Fibroblast of lung (primary cell): ENCODE measurements at regions not wholly inside any gene's neighbourhood (a gene's known extent, or its start where the extent isn't known, plus 50 kb on each side); places are given as distances from the start of the nearest gene placed in this dataset.

ENCODE experiments used
- DNase-seq, 2 donors: peaks; one replicate each; pipeline versions ENCODE4 v3.0.0 to v3.0.0-alpha.2; 2010; ENCODE audit warnings: low read depth in 2 of 2
- H2AFZ ChIP-seq: 2 replicates; pipeline ENCODE4 v1.5.1; 2012; ENCODE audit warnings: low read length, control low read depth, inconsistent platforms
- H3K27ac ChIP-seq: 2 replicates; pipeline ENCODE4 v1.5.1; 2011; ENCODE audit warnings: low read length, control low read depth; ENCODE audit not compliant: insufficient read depth
- H3K27me3 ChIP-seq: 2 replicates; pipeline ENCODE4 v1.5.1; 2011; ENCODE audit warnings: mild to moderate bottlenecking, low read length; ENCODE audit not compliant: control insufficient read depth, insufficient read depth
- H3K36me3 ChIP-seq: 2 replicates; pipeline ENCODE4 v1.5.1; 2011; ENCODE audit warnings: low read length; ENCODE audit not compliant: control insufficient read depth, insufficient read depth
- H3K4me1 ChIP-seq: 2 replicates; pipeline ENCODE4 v1.5.1; 2011; ENCODE audit warnings: low read length; ENCODE audit not compliant: control insufficient read depth, insufficient read depth; ENCODE audit errors: extremely low read depth
- H3K4me2 ChIP-seq: 2 replicates; pipeline ENCODE4 v1.5.1; 2011; ENCODE audit warnings: low read length, control low read depth; ENCODE audit not compliant: insufficient read depth; ENCODE audit errors: extremely low read depth
- H3K4me3 ChIP-seq, 4 experiments: fragments of 200-600 bp in 1 of 4; sonication (generic) in 1 of 4; replicated peaks in 1 of 4; 2 replicates each; pipeline ENCODE4 v1.5.1; 2011 to 2016; ENCODE audit warnings: low read length in 4 of 4, low read depth in 3 of 4, mild to moderate bottlenecking in 3 of 4, control low read depth in 2 of 4, inconsistent platforms in 1 of 4, mixed read lengths in 1 of 4; ENCODE audit not compliant: insufficient read depth in 1 of 4; ENCODE audit errors: control extremely low read depth in 1 of 4
- H3K79me2 ChIP-seq: 2 replicates; pipeline ENCODE4 v1.5.1; 2012; ENCODE audit warnings: mild to moderate bottlenecking, low read length, inconsistent platforms; ENCODE audit not compliant: control insufficient read depth, insufficient read depth
- H3K9ac ChIP-seq: 2 replicates; pipeline ENCODE4 v1.5.1; 2011; ENCODE audit warnings: mild to moderate bottlenecking, low read length, control low read depth; ENCODE audit not compliant: insufficient read depth
- H3K9me3 ChIP-seq: 2 replicates; pipeline ENCODE4 v1.5.1; 2012; ENCODE audit warnings: low read depth, low read length; ENCODE audit not compliant: control insufficient read depth, insufficient read depth
- H4K20me1 ChIP-seq: 2 replicates; pipeline ENCODE4 v1.5.1; 2011; ENCODE audit warnings: low read length; ENCODE audit not compliant: control insufficient read depth, insufficient read depth; ENCODE audit errors: extremely low read depth
- EZH2 ChIP-seq: IDR thresholded peaks from 2 replicates; pipeline ENCODE4 v1.5.1; 2012; ENCODE audit warnings: low read length, control low read depth, mild to moderate bottlenecking; ENCODE audit errors: missing control alignments
- TF ChIP-seq, protein P1 (sequence below), 2 donors: IDR thresholded peaks in 1 of 2; conservative IDR thresholded peaks in 1 of 2; 1 replicate in 1 of 2; 2 replicates in 1 of 2; pipeline ENCODE4 v1.5.1; 2011 to 2012; ENCODE audit warnings: low read length in 2 of 2, control low read depth in 1 of 2, inconsistent platforms in 1 of 2, low read depth in 1 of 2, mild to moderate bottlenecking in 1 of 2

DNA sequence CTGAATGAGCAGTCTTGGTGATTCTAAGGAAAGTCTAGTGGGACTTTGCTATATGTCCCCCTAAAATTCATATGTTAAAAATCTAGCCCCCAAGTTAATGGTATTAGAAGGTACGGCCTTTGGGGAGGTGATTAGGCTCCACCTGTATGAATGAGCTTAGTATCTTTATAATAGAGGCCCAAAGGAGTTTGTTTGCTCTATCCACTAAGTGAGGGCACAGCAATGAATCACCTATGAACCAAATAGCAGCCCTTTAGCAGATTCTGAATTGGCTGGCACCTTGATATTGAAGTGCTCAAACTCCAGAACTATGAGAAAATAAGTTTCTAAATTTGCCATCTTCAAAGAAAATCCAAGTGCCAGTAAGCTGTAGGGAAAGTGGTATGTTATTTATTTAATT is 187.9 kb downstream of the SUCNR1 start:
- DNase-seq, result no peak
- H3K9ac ChIP-seq, result no peak overlapping the region
- H4K20me1 ChIP-seq, result no peaks in the 10 kb centered on the region
- no peaks in the 10 kb centered on the region for H3K79me2 ChIP-seq
- TF ChIP-seq, protein P1, sequence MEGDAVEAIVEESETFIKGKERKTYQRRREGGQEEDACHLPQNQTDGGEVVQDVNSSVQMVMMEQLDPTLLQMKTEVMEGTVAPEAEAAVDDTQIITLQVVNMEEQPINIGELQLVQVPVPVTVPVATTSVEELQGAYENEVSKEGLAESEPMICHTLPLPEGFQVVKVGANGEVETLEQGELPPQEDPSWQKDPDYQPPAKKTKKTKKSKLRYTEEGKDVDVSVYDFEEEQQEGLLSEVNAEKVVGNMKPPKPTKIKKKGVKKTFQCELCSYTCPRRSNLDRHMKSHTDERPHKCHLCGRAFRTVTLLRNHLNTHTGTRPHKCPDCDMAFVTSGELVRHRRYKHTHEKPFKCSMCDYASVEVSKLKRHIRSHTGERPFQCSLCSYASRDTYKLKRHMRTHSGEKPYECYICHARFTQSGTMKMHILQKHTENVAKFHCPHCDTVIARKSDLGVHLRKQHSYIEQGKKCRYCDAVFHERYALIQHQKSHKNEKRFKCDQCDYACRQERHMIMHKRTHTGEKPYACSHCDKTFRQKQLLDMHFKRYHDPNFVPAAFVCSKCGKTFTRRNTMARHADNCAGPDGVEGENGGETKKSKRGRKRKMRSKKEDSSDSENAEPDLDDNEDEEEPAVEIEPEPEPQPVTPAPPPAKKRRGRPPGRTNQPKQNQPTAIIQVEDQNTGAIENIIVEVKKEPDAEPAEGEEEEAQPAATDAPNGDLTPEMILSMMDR (conservative IDR thresholded peaks at IDR 0.05 in 1 of 2, IDR thresholded peaks at IDR 0.05 in 1 of 2; ENCODE audit: low read depth in 1 of 2, low read length in 2 of 2), result no peak
- TF ChIP-seq EZH2, result no peak
- H3K9me3 ChIP-seq, result no peaks in the 10 kb centered on the region
- H2AFZ ChIP-seq, result no peak overlapping the region
- no peak overlapping the region for H3K4me3 ChIP-seq
- no peaks in the 10 kb centered on the region for H3K36me3 ChIP-seq
- H3K4me1 ChIP-seq, result no peaks in the 10 kb centered on the region
- H3K27ac ChIP-seq, result no peak overlapping the region
- H3K4me2 ChIP-seq, result no peak overlapping the region
- no peaks in the 10 kb centered on the region for H3K27me3 ChIP-seq

DNA sequence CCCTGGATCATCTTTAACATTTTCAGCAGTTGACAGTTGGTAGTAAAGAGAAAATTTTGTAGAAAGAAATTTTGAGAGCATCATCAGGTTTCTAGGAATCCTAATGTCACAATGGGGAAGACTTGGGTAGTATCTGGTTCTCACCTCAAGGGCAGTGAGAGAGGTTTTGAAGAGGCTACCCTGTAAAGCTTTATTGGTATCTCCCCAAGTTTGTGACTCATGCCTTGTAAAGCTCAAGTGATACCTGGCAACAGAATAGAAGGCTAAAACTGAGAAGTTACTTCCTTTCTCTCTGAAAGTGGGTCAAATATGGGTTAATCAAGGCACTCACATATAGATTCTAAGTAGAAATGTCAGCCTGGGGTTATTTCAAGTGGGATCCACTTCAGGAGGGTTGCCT is 196.4 kb downstream of the SUCNR1 start:
- Histone ChIP-seq H3K36me3 (no peaks in the 10 kb centered on the region), H3K79me2 (no peaks in the 10 kb centered on the region), H3K9me3 (no peaks in the 10 kb centered on the region), H3K4me1 (no peaks in the 10 kb centered on the region), H3K4me2 (no peak overlapping the region), H3K27me3 (no peaks in the 10 kb centered on the region), H3K27ac (no peak overlapping the region), H4K20me1 (no peaks in the 10 kb centered on the region), H3K4me3 (no peak overlapping the region), H3K9ac (no peak overlapping the region), H2AFZ (no peak overlapping the region)
- DNase-seq, result peak in 1 of 2 donors; percentile 58
- TF ChIP-seq, protein P1 (conservative IDR thresholded peaks at IDR 0.05 in 1 of 2, IDR thresholded peaks at IDR 0.05 in 1 of 2; ENCODE audit: low read depth in 1 of 2, low read length in 2 of 2), result no peak
- no peak for TF ChIP-seq EZH2

DNA sequence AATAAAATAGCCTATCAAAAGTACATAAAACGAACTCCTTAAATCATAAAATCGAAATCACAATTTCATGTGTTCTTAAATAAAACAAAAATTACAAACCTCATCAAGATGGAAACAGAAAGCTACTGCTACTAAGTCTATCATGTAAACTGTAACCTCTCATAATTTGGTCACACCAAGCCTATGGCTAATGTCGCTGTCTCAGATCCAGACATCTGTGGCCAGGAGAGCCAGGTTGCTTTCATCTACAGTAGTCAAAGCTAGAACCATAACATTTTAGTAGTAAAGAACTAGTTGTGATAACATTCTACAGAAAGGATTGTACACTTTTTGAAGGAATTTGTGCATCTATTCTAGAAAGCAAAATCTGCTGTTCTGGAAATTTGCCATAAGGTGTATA is 197.4 kb upstream of the MBNL1 start:
- Histone ChIP-seq H3K79me2 (no peaks in the 10 kb centered on the region), H3K4me1 (no peaks in the 10 kb centered on the region), H3K36me3 (no peaks in the 10 kb centered on the region), H3K27ac (no peak overlapping the region), H2AFZ (no peak overlapping the region), H3K9me3 (no peaks in the 10 kb centered on the region), H3K27me3 (no peaks in the 10 kb centered on the region), H3K9ac (no peak overlapping the region), H3K4me2 (no peak overlapping the region), H3K4me3 (no peak overlapping the region), H4K20me1 (no peaks in the 10 kb centered on the region)
- no peak for DNase-seq
- TF ChIP-seq, protein P1 (conservative IDR thresholded peaks at IDR 0.05 in 1 of 2, IDR thresholded peaks at IDR 0.05 in 1 of 2; ENCODE audit: low read depth in 1 of 2, low read length in 2 of 2), result no peak
- no peak for TF ChIP-seq EZH2
